NCI-H2196 treated with DMSO at 0.1 percent for 48 hours (cell line): ENCODE measurements at regions not wholly inside any gene's neighbourhood (a gene's known extent, or its start where the extent isn't known, plus 50 kb on each side); places are given as distances from the start of the nearest gene placed in this dataset.
"Not testable (repeated sequence)": the region's sequence is repeated elsewhere in the genome, so short reads cannot be mapped to it uniquely, and the experiment has no call there.

Source experiments
- DNase-seq: peaks from one replicate; lab custom pipeline; 2025; ENCODE audit not compliant: unreplicated experiment; lab: John Stamatoyannopoulos, UW

GRCh38 chr2:47690706-47691325, 92.1 kb upstream of the MSH6 start:
- not testable (repeated sequence) for DNase-seq

- no peak for DNase-seq
These were observed 92.8 kb upstream of the MSH6 start for GRCh38 chr2:47690132-47690531.

DNA sequence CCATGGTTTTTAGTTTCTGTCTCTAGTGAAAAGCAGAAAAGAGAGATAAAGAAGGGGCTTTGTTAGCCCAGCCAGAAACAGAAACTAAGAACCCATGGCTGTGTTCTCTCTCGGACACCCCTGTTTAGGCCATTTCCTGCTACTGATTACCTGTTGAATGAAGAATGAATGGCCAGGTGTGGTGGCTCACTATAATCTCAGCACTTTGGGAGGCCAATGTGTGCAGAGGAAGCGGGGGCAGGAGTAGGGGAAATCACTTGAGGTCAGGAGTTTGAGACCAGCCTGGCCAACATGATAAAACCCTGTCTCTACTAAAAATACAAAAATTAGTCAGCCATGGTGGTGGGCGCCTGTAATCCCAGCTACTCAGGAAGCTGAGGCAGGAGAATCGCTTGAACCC, 93.8 kb upstream of the MSH6 start:
- not testable (repeated sequence) for DNase-seq

- peak; percentile 61 for DNase-seq
These were observed 94.4 kb upstream of the MSH6 start for GRCh38 chr2:47688561-47688960.

DNA sequence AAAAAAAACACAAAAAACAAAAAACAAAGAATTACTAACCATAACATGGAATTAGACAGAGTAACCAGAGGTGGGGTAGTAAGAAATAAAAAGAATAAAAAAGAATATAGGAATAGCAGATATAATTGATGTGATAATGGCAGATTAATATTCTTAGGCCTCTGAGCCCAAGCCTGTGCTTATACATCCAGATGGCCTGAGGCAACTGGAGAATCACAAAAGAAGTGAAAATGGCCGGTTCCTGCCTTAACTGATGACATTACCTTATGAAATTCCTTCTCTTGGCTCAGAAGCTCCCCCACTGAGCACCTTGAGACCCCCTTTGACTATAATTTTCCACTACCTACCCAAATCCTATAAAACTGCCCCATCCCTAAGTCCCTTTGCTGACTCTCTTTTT, 95.1 kb upstream of the MSH6 start:
- DNase-seq, result no peak

DNA sequence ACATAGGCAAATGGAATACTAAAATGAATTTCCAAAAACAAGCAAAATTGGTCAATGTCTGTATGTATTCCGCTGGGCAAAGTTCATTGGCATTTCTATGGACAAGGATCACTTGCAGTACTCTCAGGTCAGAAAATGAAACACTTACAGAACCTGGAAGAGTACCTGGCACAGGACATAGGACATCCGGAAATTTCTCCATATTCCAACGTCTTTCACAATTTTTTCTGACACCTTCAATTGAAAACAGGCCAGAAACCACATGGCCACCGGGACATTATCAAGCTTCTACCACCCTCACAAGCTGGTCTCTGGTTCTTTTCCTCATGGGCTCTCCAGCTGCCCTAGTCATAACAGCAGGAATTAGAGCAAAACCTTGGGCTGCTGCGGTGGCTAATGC, 96.9 kb upstream of the MSH6 start:
- DNase-seq, result no peak

- no peak for DNase-seq
These were observed 100.7 kb upstream of the MSH6 start for GRCh38 chr2:47682216-47682749.

GRCh38 chr2:47676261-47676926, 105.6 kb upstream of the KCNK12 start:
- DNase-seq, result no peak

DNA sequence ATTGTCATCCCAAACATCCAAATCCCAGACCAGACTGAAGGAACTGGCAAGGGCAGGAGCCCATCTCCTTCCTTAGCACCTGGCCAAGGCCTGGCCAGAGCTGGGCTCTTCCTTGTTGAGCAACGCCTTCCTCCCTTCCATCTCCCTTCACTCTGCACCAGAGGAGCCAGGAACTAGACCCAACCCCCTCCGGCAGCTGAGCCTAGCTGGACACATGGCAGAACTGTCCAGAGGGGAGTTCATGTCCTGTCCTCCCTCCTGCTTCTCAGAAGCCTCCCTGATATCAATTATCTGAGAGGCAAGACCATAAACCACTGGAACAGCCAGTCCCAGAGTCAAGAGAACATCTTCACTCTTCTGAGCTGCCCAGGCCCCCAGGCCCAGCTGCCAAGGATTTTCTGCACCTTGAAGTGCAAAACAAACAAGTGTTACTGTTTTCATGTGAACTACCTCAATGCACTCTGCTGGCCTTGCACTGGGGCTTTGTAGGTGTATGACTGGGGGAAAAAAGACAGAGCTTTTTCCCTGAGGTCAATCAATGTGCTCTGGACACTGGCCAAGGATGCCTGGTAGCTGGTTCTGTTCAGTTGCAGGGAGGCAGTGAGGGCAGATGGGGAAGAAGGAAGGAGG, 104.5 kb upstream of the KCNK12 start:
- no peak for DNase-seq

GRCh38 chr2:47666332-47666731, 95.5 kb upstream of the KCNK12 start:
- DNase-seq, result no peak

DNA sequence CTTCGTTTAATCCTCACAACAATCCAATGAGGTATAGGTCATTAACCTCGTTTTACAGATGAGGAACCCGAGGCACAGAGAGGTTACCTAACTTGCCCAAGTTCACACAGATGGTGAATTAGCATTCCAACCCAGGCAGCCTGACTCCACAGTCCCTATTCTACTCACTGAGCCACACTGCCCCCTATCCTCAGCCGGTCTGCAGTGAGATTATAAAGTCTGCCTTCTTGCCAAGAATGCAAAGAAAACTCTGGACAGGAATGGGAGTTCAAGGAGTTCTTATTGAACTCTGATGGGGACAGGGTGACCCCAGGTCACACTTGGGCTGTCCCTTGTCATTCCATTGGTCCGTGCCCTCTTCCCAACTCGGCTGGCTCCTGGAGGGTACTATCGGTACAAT, 94.0 kb upstream of the KCNK12 start:
- DNase-seq, result no peak

GRCh38 chr2:47662552-47662951, 91.8 kb upstream of the KCNK12 start:
- DNase-seq, result no peak

- DNase-seq, result no peak
These were observed 90.5 kb upstream of the KCNK12 start for GRCh38 chr2:47661310-47661709.

DNA sequence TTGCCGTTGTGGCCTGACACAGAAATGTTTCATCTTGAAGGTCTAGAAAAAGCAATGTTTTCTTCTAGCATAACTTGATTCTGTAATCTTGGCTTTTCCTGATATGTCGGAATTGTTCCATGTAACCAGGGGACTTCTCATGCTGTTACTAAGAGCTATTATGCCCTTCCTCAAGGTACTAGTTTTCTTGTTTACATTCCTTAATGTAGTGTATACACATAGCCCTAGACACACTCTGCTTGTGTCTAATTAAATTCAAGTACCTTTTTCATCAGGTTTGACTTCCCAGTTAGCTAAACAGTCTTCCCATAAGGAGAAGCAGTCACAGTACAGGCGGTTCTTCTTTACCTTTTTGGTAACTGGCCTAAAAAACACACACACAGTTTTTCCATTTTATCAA, 89.4 kb upstream of the KCNK12 start:
- no peak for DNase-seq

DNA sequence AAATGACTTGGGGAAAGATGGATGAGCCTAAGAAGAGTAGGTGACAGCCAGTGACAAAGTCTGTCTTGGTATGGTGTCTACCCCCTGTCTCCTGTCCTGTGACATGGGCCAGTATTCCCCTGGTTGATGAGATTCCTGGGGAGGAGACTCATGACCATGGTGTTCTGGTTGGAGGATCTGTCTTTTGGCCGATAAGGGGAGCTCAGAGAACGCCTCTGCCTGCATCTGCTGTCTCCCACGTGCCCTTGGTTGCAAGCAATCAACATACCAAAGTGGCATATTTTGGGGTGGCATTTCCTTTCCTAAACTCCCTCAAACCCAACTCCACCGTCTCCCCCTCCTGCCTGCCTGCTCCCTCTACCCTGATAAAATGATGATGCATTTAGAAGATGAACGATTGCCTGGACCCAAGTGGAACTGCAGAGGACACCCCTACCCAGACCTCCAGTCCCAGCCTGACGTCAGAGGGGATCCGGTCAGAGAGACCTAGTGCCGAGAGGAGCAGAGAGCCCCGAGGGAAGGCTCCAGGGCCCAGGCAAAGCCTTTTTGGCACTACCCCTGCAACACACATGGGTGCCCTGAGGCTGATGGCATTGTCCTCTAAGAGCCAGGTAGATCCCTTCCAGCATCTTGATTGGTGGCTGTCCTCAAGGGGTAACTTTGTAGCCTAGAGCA, 88.0 kb upstream of the KCNK12 start:
- DNase-seq, result no peak

DNA sequence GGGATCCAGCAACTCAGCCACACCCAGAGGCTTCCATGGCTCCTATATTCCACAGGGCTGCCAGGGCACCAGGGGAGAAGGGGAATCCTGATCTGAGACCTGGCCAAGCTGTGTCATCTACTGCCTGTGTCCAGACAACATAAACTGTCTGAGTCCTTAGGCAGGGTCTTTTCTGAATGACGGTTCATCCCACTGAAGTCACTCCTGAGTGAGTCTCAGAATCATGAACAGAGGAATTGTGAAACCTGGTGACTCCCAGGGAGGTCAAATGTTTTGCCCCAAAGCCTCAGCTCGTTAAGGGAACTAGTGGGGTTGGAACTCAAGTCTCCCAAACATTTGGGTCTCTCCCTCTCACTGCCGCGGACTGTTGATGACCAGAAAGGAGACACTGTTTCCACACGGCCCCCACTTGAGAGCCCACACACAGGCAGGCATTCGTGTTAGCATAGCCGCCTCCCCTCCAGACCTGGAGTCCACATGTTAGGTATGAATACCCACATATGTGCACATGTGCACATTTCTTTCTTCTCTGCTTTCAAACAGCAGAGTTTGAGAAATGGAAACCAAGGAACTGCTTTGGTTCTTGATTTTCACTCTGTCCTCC, 87.2 kb upstream of the KCNK12 start:
- DNase-seq, result no peak

DNA sequence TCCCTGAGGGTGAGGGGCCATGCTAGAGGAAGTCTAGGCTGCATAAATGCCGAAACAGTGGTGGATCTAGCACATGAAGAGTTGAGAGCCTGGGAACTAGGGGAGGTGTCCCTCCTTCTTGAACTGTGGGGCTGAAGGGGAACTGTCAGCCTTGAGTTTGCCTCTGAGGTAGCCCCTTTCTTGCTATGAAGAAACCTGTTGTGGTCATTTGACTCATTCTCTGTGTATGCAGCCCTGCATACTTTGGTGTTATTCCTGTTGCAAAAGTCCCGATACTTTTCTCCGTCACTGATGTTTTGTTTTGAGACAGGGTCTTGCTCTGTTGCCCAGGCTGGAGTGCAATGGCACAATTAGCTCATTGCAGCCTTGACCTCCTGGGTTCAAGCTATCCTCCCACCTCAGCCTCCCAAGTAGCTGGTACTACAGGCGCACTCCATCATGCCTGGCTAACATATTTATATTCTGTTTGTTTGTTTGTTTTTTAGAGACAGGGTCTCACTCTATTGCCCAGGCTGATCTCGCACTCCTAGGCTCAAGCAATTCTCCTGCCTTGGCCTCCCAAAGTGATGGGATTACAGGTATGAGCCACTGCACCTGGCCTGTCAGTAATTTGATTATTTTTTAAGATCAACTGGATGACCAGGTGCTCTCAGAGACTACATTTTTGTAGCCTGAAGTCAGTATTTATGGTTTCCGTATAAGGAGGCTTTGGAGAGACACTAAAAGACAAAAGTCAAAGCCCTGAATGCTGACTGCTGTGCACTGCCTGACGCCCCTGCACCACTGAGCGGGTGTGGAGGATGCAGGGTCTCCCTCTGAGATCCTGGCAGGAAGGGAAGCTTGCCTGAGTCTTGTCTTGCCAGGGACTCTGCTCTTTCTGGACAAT, 86.2 kb upstream of the KCNK12 start:
- DNase-seq, result no peak

DNA sequence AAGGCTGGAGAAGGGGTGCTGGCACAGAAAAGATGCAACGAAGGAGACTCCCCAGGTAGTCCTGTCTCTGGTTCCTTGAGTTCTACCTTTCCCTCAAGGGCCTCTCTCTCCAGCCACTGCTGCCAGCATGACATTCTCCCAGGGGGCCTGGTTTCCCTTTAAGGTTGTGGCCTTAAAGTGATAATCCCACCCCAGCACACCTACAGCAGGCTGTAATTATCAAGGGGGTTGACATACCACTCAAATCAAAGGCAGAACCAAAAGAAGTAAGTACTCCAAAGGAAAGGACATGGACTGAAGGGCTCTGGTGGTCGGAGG, 84.7 kb upstream of the KCNK12 start:
- no peak for DNase-seq

DNA sequence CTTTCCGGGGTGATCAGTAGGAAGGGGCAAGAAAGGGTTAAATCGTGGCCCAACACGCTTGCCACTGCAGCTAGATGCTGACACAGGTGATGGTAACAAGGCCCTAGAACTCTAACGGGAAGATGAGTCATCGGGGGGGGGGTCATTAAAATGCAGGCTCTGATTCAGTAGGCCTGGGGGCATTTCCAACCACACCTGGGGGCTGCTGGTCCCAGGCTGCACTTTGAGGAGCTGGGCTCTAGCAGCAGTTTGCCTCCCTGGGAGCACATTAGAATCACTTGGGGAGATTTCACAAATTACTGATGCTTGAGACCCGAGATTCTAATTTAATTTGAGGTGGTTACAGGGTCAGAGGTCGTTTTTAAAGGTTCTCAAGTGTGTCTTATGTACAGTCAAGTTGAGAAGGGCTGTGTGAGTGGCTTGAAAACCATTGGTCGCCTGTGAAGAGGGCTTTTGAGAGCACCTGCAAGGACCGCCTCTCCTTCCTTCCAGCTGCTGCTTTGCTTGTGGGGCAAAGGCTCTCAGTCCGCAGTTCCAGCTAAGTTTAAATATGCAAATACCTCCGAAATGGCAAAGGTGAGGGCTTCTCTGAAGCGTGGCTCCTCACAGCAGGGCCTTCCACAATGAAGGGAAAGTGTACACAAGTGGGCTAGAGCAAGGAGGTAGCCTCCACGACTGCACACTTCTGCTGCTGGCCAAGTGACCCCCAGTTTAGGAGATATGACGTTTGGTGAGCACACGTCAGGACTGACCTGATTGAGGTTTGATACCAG, 84.2 kb upstream of the KCNK12 start:
- no peak for DNase-seq
